Small intestine (tissue), 7 donors: ENCODE measurements at regions not wholly inside any gene's neighbourhood (a gene's known extent, or its start where the extent isn't known, plus 50 kb on each side); places are given as distances from the start of the nearest gene placed in this dataset.

Source experiments
- DNase-seq, 2 donors: peaks; one replicate each; pipeline versions ENCODE4 v3.0.0 to v3.0.0-alpha.2; 2013
- FAIRE-seq: peaks from 2 replicates; lab custom pipeline; 2012; peaks lifted over from hg19 to GRCh38; lab: Jason Lieb, UNC
- H3K27ac ChIP-seq, 3 donors: one replicate each; pipeline ENCODE4 v1.5.1; 2013; ENCODE audit warnings: low read length in 2 of 3, mild to moderate bottlenecking in 2 of 3, control low read depth in 1 of 3, inconsistent platforms in 1 of 3, low read depth in 1 of 3, moderate library complexity in 1 of 3
- H3K27me3 ChIP-seq, 3 donors: one replicate each; pipeline ENCODE4 v1.6.1; 2013; ENCODE audit warnings: low read length in 3 of 3, inconsistent platforms in 1 of 3; ENCODE audit not compliant: control insufficient read depth in 3 of 3, insufficient read depth in 3 of 3
- H3K36me3 ChIP-seq, 3 donors: one replicate each; pipeline ENCODE4 v1.6.1; 2013; ENCODE audit warnings: low read length in 3 of 3, inconsistent platforms in 1 of 3, low read depth in 1 of 3, mild to moderate bottlenecking in 1 of 3, moderate library complexity in 1 of 3; ENCODE audit not compliant: control insufficient read depth in 3 of 3, insufficient read depth in 2 of 3
- H3K4me1 ChIP-seq, 3 donors: one replicate each; pipeline ENCODE4 v1.6.1; 2013; ENCODE audit warnings: low read length in 2 of 3, inconsistent platforms in 1 of 3, low read depth in 1 of 3, mild to moderate bottlenecking in 1 of 3, moderate library complexity in 1 of 3; ENCODE audit not compliant: control insufficient read depth in 3 of 3, insufficient read depth in 2 of 3
- H3K4me3 ChIP-seq, 3 donors: one replicate each; pipeline ENCODE4 v1.5.1; 2013; ENCODE audit warnings: low read length in 3 of 3, control low read depth in 1 of 3, inconsistent platforms in 1 of 3, low read depth in 1 of 3, mild to moderate bottlenecking in 1 of 3, moderate library complexity in 1 of 3
- H3K9me3 ChIP-seq, 2 donors: one replicate each; pipeline ENCODE4 v1.6.1; 2013; ENCODE audit warnings: low read depth in 1 of 2, low read length in 1 of 2; ENCODE audit not compliant: control insufficient read depth in 2 of 2, insufficient read depth in 1 of 2
- WGBS, 3 donors: extraction: QIAGEN DNeasy Blood & Tissue Kit; methylation state at CpG; one replicate each; pipeline ENCODE4 v1.1.7; 2013; 5-methylcytosine and 5-hydroxymethylcytosine counted together
- donor health status: healthy with polysubstance abuse.
- donor health status: control.
- donor health status: control.
- donor health status: Bipolar disorder and iron deficiency.
- donor health status: healthy.

DNA sequence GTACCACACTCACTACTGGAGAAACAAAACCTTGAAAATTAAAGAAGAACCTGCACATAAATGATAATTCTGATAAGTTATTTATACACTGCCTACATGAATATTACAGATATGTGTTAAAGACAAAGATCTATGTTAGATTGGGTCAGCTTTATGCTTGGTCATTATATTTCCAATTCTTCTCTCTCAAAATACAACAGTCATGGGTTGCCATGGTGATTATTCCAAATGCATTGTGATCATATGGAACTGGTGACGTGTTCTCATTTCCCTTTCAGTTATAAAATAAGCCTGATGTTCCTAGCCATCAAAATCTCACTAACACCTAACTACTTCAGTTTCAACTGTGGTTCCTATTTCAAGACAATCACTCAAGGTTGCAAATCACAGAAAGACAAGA is 1416.4 kb downstream of the UQCRFS1 start:
- 85 to 94% (median 88%) methylated on average over 1 of the region's 1 CpG for WGBS, 3 donors
- DNase-seq = no peak
- no peak overlapping the region for H3K4me3 ChIP-seq
- H3K27me3 ChIP-seq = no peaks in the 10 kb centered on the region
- H3K4me1 ChIP-seq = peaks cover 0 to 9% (median 3%) of the 10 kb centered on the region in 3 donors
- no peak overlapping the region for H3K27ac ChIP-seq
- H3K9me3 ChIP-seq = no peaks in the 10 kb centered on the region
- no peak for FAIRE-seq
- peaks cover 0 to 2% (median 2%) of the 10 kb centered on the region in 3 donors for H3K36me3 ChIP-seq

DNA sequence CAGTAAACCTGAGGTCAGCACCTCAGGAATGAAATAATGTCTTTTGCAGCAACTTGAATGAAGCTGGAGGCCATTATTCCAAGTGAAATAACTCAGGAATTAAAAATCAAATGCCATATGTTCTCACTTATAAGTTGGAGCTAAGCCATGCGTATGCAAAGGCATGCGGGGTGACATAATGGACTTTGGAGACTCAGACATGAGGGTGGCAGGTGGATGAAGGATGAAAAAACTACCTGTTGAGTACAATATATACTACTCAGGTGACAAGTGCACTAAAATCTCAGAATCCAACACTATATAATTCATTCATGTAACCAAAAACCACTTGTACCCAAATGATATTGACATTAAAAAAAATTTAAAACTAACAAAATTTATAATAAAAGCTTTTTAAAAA is 1416.9 kb downstream of the UQCRFS1 start:
- Histone ChIP-seq H3K27ac (no peak overlapping the region), H3K36me3 (peaks cover 0 to 2% (median 2%) of the 10 kb centered on the region in 3 donors), H3K27me3 (no peaks in the 10 kb centered on the region), H3K4me1 (peaks cover 0 to 9% (median 3%) of the 10 kb centered on the region in 3 donors), H3K4me3 (no peak overlapping the region), H3K9me3 (no peaks in the 10 kb centered on the region)
- WGBS, 3 donors = 47 to 97% (median 54%) methylated on average over 2 of the region's 2 CpGs
- no peak for DNase-seq
- FAIRE-seq = no peak

DNA sequence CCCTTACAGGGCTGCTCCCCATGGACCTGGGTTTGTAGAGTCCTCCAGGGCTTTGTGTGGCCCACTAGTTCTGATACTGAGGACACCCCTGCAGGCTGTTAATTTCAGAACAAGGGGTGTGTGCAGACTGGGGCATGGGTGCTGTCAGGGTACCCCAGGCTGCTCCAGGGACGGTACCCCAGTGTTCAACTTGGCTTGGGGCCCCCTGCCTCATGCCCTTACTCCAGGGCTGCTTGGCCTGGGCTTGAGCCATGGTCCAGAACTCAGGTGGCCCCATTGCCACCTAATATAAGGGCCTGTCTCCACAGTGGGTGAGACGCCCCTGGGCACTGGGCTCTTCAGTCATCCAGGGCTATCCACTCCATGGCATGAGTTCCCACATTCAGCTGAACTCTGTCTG is 1417.6 kb downstream of the UQCRFS1 start:
- H3K9me3 ChIP-seq = no peaks in the 10 kb centered on the region
- H3K36me3 ChIP-seq = peaks cover 0 to 2% (median 2%) of the 10 kb centered on the region in 3 donors
- no peak overlapping the region for H3K4me3 ChIP-seq
- 98 to 100% (median 100%) methylated on average over 2 of the region's 2 CpGs for WGBS, 3 donors
- H3K4me1 ChIP-seq = peaks cover 0 to 9% (median 3%) of the 10 kb centered on the region in 3 donors
- no peaks in the 10 kb centered on the region for H3K27me3 ChIP-seq
- FAIRE-seq (no peak), DNase-seq (no peak)
- no peak overlapping the region for H3K27ac ChIP-seq

DNA sequence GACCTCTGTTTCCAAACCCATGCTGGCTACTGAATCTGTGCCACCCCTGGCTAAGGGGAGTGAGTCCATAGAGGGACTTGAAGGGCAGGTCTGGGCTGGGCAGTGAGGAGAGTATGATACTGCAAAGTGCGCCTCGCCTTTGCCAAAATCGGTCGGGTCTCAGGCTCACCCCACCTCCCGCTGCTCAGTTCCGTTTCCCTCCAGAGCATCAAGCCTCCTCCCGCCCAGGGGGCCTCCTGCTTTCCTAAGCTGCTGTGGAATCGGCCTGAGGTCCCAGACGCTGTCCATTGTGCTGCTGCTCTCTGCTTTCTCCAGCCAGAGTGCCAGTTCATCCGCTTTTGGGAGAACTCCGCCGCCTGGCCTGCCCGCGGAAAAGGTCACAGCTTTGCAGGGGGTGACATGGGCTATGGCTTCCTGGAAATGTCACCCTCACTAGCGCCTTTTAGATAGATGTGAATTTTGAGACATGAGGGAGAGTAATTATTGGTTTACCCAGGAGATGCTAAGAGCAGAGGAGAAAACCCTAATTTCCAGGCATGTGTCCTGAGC is 1418.4 kb downstream of the UQCRFS1 start:
- Histone ChIP-seq H3K4me3 (peak overlapping the region; percentile 58 to 78 (median 64)), H3K36me3 (peaks cover 0 to 2% (median 2%) of the 10 kb centered on the region in 3 donors), H3K9me3 (no peaks in the 10 kb centered on the region), H3K27me3 (no peaks in the 10 kb centered on the region), H3K27ac (peak overlapping the region; percentile 2 to 91 (median 88)), H3K4me1 (peaks cover 0 to 9% (median 3%) of the 10 kb centered on the region in 3 donors)
- 13 to 23% (median 21%) methylated on average over 10 to 15 of the region's 15 CpGs for WGBS, 3 donors
- no peak for DNase-seq
- no peak for FAIRE-seq

DNA sequence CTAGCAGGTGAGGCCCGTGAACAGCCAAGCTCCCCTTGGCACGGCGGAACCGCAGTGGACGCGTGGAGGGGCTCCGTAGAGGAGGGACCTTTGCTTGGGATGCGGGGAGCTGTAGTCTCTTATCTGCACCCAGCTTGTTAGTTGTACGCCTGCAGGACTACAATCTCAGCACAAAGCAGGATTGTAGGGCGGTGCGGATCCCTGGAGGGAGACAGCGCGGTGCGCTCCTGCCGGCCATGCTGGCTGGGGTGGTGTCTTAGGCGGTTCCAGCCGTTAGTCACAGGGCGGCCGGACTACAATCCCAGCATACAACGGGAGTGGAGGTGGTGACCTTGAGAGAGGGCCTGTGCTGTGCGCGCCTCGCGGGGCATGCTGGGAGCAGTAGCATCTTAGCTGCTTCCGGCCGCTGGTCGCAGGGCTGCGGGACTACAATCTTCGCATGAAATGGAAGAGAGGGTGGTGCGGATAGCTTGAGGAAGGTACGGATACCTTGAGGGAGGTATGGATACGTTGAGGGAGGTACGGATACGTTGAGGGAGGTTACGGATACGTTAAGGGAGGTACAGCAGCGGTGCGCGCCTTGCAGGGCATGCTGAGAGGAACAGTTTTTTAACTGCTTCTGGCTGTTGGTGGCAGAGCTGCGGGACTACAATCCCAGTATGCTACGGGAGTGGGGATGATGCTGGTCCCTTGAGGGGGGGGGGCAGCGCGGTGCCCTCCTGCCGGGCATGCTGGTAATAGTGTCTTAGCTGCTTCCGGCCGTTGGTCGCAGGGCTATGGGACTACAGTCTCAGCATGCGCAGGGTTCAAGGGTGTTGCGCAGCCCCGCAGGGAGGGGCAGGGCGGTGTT is 1419.1 kb downstream of the UQCRFS1 start:
- no peaks in the 10 kb centered on the region for H3K9me3 ChIP-seq
- no peaks in the 10 kb centered on the region for H3K27me3 ChIP-seq
- no peak for FAIRE-seq
- peaks cover 0 to 2% (median under 1%) of the 10 kb centered on the region in 3 donors for H3K36me3 ChIP-seq
- peak; percentile 97 for DNase-seq
- H3K27ac ChIP-seq = peak overlapping the region; percentile 76 to 91 (median 88)
- H3K4me1 ChIP-seq = peaks cover 0 to 9% (median 3%) of the 10 kb centered on the region in 3 donors
- 0 to 1% (median 1%) methylated on average over 51 of the region's 51 CpGs for WGBS, 3 donors
- peak overlapping the region; percentile 58 to 78 (median 64) for H3K4me3 ChIP-seq

DNA sequence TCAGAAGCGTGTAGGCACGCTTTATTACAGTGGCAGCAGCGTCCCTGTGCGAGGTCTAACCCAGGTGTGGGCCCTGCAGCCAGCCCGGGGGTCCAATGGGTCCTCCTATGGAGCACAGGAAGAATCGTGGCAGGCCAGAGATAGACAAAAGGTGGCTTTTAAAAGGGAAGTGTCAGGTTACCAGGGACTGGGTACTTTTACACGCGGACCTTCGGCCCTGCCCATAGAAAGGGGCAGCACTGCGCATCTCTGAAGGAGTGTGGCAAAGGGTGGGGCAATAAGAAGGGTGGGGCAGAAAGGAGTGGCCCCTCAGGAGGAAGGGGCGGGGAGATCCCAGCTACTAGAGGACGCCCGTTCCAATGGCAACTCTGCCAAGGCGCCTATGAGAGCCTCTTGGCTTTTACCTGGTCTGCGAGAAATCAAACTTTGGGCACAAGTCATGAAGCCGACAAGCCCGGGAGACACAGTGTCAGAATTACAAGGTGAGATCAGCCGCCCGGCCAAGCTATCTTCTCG is 1419.8 kb downstream of the UQCRFS1 start:
- Histone ChIP-seq H3K9me3 (no peaks in the 10 kb centered on the region), H3K27me3 (no peaks in the 10 kb centered on the region), H3K4me1 (peaks cover 0 to 9% (median 3%) of the 10 kb centered on the region in 3 donors), H3K36me3 (peaks cover 0 to 2% (median 0%) of the 10 kb centered on the region in 3 donors), H3K27ac (peak overlapping the region; percentile 88 to 91 (median 88)), H3K4me3 (peak overlapping the region; percentile 58 to 78 (median 64))
- WGBS, 3 donors = 1% methylated on average over 20 of the region's 20 CpGs
- DNase-seq (peak; percentile 88 to 94), FAIRE-seq (no peak)

DNA sequence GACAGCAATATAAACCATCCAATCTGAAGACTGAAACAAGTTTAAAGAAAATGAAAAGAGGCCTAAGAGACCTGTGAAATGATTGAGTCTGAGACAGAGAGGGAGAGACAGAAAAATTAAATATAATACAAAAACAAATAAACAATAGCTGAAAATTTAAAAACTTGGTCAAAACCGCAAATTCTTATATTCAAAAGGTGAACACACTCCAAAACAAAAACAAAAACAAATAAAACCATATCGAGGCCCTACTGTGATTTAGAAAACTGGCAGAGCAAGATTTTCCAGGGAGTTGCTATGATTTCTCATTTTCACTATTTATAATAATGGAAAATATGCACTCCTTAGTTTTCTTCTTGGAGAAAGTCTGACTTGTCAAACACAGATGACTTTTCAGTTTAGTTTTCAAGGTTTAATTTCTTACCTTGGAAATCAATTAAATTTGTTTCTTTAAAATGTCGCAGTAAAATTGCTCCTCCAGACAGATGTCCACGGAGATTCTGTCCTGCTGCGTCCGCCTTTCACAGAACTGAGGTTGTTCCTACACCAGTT is 1420.3 kb downstream of the UQCRFS1 start:
- Histone ChIP-seq H3K27ac (peak overlapping the region; percentile 88 to 91 (median 88)), H3K36me3 (no peaks in the 10 kb centered on the region), H3K4me3 (peak overlapping the region; percentile 58 to 78 (median 64)), H3K27me3 (no peaks in the 10 kb centered on the region), H3K4me1 (peaks cover 0 to 9% (median 3%) of the 10 kb centered on the region in 3 donors), H3K9me3 (peaks cover 0 to 2% of the 10 kb centered on the region in 2 donors)
- FAIRE-seq = no peak
- 11 to 14% (median 12%) methylated on average over 6 of the region's 6 CpGs for WGBS, 3 donors
- no peak for DNase-seq

DNA sequence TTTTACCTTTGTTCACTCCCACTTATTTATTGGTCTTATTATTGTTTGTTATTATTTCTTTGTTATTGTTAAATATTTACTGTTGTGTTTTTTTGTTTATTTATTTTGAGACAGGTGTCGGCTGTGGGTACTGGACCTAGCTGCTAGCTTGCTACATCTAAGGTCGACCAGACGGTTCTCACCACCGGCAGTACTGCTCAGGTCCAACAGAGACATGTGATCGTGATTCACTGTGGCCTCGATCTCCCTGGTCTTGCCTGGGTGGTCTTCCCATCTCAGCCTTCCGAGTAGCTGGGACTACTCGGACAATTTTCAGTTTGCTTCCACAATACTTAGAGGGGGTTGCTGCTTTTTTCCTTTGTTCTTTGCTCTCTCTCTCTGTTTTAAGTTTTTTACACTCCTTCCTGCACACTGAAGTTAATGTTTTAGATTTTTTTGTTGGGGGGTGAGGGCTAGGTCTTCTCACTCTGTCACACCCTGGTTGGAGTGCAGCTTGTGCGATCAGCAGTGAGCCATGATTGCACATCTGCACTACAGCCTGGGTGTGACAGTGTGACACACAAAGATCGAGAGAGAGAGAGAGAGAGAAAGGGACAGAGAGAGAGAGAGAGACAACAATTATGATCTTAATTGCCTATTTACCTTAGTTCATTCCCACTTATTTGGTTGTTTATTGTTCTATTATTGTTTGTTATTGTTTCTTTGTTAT is 1432.4 kb downstream of the UQCRFS1 start:
- H3K36me3 ChIP-seq = peaks cover 0 to 2% (median 0%) of the 10 kb centered on the region in 3 donors
- 84 to 95% (median 86%) methylated on average over 10 of the region's 10 CpGs for WGBS, 3 donors
- H3K4me1 ChIP-seq = no peaks in the 10 kb centered on the region
- DNase-seq = no peak
- no peaks in the 10 kb centered on the region for H3K27me3 ChIP-seq
- no peak overlapping the region for H3K4me3 ChIP-seq
- H3K27ac ChIP-seq = no peak overlapping the region
- H3K9me3 ChIP-seq = peaks cover 2 to 26% of the 10 kb centered on the region in 2 donors
- no peak for FAIRE-seq
